ENCODE measurements at regions not wholly inside any gene's neighbourhood (a gene's known extent, or its start where the extent isn't known, plus 50 kb on each side); places are given as distances from the start of the nearest gene placed in this dataset.

DNA sequence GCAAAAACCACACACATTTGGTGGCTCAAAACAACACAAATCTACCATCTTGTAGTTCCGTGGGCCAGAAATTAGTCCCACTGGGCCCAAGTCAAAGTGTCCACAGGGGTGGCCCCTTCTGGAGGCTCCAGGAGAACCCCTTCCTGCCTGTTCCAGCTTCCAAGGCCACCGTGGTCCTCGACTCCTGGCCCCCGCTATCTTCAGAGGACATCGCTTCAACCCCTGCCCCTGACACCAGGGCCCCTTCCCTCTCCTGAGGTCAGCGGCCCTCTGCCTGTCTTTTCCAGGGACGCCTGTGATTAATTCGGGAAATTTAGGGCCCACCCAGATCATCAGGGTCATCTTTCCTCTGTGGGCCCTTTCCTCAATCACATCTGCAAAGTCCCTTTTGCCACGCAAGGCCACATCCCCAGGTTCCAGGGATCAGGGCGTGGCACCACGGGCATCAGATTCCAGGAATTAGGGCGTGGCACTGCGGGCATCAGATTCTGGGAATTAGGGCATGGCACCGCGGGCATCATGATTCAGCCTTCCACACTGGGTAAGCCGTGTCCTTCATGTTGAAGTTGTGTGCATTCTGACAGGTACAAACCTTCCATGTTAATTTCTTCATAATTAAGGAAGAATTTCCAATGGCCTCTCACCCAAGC is 59.9 kb upstream of the SMOC2 start:
- H3K27ac ChIP-seq = no peak overlapping the region
- no peaks in the 10 kb centered on the region for H3K27me3 ChIP-seq (ENCODE audit: control insufficient read depth, insufficient read depth, low read length)
- TF ChIP-seq, protein P1, sequence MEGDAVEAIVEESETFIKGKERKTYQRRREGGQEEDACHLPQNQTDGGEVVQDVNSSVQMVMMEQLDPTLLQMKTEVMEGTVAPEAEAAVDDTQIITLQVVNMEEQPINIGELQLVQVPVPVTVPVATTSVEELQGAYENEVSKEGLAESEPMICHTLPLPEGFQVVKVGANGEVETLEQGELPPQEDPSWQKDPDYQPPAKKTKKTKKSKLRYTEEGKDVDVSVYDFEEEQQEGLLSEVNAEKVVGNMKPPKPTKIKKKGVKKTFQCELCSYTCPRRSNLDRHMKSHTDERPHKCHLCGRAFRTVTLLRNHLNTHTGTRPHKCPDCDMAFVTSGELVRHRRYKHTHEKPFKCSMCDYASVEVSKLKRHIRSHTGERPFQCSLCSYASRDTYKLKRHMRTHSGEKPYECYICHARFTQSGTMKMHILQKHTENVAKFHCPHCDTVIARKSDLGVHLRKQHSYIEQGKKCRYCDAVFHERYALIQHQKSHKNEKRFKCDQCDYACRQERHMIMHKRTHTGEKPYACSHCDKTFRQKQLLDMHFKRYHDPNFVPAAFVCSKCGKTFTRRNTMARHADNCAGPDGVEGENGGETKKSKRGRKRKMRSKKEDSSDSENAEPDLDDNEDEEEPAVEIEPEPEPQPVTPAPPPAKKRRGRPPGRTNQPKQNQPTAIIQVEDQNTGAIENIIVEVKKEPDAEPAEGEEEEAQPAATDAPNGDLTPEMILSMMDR (IDR thresholded peaks at IDR 0.05) = no peak
- H3K9ac ChIP-seq = no peak overlapping the region
- H2AFZ ChIP-seq = no peak overlapping the region
- H3K9me3 ChIP-seq (ENCODE audit: control insufficient read depth, low read length) = no peaks in the 10 kb centered on the region
- H3K4me3 ChIP-seq (ENCODE audit: low read depth, low read length) = no peak overlapping the region
- H3K79me2 ChIP-seq = no peaks in the 10 kb centered on the region
- no peaks in the 10 kb centered on the region for H3K4me1 ChIP-seq
- no peaks in the 10 kb centered on the region for H3K36me3 ChIP-seq (ENCODE audit: control insufficient read depth, insufficient read depth, low read length)
- H3K4me2 ChIP-seq (ENCODE audit: low read length) = no peak overlapping the region

DNA sequence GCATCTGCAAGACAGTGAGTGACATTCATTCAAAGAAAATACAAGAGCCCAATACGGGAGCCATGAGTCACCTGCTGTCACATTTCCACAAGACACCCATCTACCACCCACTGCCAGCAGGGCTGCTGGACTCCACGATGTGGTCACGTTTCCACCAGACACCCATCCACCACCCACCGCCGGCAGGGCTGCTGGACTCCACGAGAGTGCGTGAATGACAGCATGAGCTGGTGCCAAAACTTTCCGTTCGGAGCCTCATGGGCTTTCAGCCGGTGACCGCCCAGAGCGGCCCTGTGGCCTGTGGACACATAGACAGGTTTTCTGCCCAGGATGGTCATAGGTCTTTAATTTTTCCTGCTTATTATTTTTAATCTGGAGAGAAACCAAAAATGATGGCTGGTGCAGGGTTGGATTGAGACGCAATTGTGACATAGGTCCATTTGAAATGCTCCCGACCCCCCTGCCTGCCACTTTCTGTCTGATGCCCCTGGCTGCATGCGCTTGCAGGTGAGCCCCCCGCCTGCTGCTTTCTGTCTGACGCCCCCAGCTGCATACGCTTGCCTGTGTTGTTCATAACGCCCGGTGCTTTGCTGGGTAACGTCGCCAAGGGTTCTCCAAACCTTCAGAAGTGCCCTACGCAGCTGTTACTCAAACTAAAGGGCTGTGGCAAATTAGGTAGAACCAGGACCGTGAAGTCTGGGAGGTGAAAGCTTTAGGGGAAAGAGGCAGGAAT is 59.1 kb upstream of the SMOC2 start:
- no peaks in the 10 kb centered on the region for H3K36me3 ChIP-seq (ENCODE audit: control insufficient read depth, insufficient read depth, low read length)
- H3K4me1 ChIP-seq = no peaks in the 10 kb centered on the region
- TF ChIP-seq, protein P1 (IDR thresholded peaks at IDR 0.05) = no peak
- H3K4me2 ChIP-seq (ENCODE audit: low read length) = no peak overlapping the region
- no peaks in the 10 kb centered on the region for H3K79me2 ChIP-seq
- no peaks in the 10 kb centered on the region for H3K27me3 ChIP-seq (ENCODE audit: control insufficient read depth, insufficient read depth, low read length)
- H2AFZ ChIP-seq = no peak overlapping the region
- H3K9me3 ChIP-seq (ENCODE audit: control insufficient read depth, low read length) = no peaks in the 10 kb centered on the region
- no peak overlapping the region for H3K27ac ChIP-seq
- H3K9ac ChIP-seq = no peak overlapping the region
- H3K4me3 ChIP-seq (ENCODE audit: low read depth, low read length) = no peak overlapping the region

DNA sequence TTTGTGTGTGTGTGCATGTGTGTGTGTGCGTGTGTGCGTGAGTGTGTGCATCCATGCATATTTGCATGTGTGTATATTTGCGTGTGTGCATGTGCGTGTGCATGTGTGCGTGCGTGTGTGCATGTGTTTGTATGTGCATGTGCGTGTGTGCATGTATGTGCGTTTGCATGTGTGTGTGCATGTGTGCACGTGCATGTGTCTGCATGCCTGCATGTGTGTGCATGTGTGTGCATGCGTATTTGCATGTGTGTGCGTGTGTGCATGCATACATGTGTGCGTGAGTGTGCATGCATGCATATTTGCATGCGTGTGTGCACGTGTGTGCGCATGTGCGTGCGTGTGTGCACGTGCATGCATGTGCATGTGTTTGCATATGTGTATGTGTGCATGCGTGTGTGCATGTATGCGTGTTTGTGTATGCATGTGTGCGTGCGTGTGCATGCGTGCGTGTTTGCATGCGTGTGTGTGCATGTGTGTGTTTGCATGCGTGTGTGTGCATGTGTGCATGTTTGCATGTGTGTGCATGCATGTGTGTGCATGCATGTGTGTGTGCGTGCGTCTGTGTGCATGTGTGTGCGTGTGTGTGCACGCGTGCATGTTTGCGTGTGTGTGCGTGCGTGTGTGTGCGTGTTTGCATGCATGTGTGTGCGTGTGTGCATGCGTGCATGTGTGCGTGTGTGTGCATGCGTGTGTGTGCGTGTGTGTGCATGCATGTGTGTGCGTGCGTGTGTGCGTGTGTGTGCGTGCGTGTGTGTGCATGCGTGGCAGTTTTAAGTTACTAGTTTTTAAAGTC is 57.7 kb upstream of the SMOC2 start:
- TF ChIP-seq, protein P1 (IDR thresholded peaks at IDR 0.05) = no peak
- Histone ChIP-seq H3K79me2 (no peaks in the 10 kb centered on the region), H3K4me1 (no peaks in the 10 kb centered on the region), H3K9me3 (ENCODE audit: control insufficient read depth, low read length) (no peaks in the 10 kb centered on the region), H3K36me3 (ENCODE audit: control insufficient read depth, insufficient read depth, low read length) (no peaks in the 10 kb centered on the region), H3K9ac (no peak overlapping the region), H2AFZ (no peak overlapping the region), H3K4me2 (ENCODE audit: low read length) (no peak overlapping the region), H3K27ac (no peak overlapping the region), H3K4me3 (ENCODE audit: low read depth, low read length) (no peak overlapping the region), H3K27me3 (ENCODE audit: control insufficient read depth, insufficient read depth, low read length) (no peaks in the 10 kb centered on the region)

DNA sequence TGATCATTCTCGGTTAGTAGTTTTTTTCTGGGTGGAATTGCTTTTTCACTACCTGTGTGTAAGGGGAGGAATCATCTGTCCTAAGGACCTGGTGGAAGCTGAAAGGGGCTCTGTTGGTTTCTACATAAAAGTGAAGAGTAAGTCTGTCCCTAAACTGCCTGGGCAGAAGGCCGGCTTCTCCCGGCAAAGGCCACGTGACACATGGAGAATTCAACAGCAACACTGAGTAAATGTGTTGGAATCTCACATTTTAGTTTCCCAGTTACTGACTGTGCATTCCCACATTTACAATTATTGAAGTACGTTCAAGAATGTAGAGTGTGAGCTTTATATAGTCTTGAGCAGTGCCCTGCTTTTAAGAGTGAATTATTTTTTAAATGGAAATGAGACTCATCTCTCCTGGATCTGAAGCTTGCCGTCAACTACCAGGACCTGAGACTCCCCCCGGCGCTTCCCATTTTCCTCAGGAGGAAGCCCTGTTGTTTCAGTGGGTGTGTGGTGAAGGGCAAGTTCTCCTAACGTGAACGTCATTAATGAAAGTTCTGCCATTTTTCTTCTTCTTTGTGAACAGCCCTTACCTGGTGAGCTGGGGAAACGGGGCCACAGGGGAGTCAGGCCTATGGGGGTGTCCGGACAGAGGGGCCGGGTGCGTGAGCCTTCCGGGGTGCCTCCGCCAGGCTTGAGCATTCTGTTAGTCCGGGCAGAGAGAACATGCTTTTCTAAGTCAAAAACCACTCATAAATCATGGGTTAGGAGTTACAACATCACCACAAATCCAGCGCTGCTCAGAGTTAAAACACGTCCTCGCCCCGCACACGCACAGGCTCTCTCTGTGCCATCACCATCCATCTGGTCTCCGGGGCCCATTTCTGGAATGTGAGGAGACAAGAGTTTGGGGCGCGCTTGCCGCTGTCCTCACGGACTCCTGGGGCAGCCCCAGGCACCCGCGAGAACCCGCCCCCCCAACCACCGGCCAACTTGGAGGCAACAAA is 56.6 kb upstream of the SMOC2 start:
- no peak overlapping the region for H3K27ac ChIP-seq
- no peak overlapping the region for H3K4me2 ChIP-seq (ENCODE audit: low read length)
- H3K4me1 ChIP-seq = no peaks in the 10 kb centered on the region
- H3K36me3 ChIP-seq (ENCODE audit: control insufficient read depth, insufficient read depth, low read length) = no peaks in the 10 kb centered on the region
- TF ChIP-seq, protein P1 (IDR thresholded peaks at IDR 0.05) = no peak
- no peaks in the 10 kb centered on the region for H3K27me3 ChIP-seq (ENCODE audit: control insufficient read depth, insufficient read depth, low read length)
- H3K79me2 ChIP-seq = no peaks in the 10 kb centered on the region
- no peak overlapping the region for H2AFZ ChIP-seq
- H3K4me3 ChIP-seq (ENCODE audit: low read depth, low read length) = no peak overlapping the region
- H3K9me3 ChIP-seq (ENCODE audit: control insufficient read depth, low read length) = no peaks in the 10 kb centered on the region
- H3K9ac ChIP-seq = no peak overlapping the region

Measured in parathyroid adenoma (tissue), 2 donors.